Type B pancreatic cell (in vitro differentiated cells): ENCODE measurements at regions not wholly inside any gene's neighbourhood (a gene's known extent, or its start where the extent isn't known, plus 50 kb on each side); places are given as distances from the start of the nearest gene placed in this dataset.

Source experiments
- DNase-seq: peaks from one replicate; pipeline ENCODE4 v3.0.0; 2021; ENCODE audit warnings: mixed read lengths; ENCODE audit not compliant: unreplicated experiment; ENCODE audit errors: extremely low spot score
- H3K27ac Mint-ChIP-seq: 2 replicates; pipeline ENCODE4 v1.8.0; 2021; ENCODE audit warnings: mild to moderate bottlenecking, mixed read lengths
- H3K27me3 Mint-ChIP-seq: 2 replicates; pipeline ENCODE4 v1.8.0; 2021; ENCODE audit warnings: mixed read lengths
- H3K36me3 Mint-ChIP-seq: 2 replicates; pipeline ENCODE4 v1.8.0; 2021; ENCODE audit warnings: mixed read lengths
- H3K4me1 Mint-ChIP-seq: one replicate; pipeline ENCODE4 v1.8.0; 2021; ENCODE audit warnings: mixed read lengths; ENCODE audit not compliant: unreplicated experiment
- H3K4me3 Mint-ChIP-seq: 2 replicates; pipeline ENCODE4 v1.8.0; 2021; ENCODE audit warnings: mild to moderate bottlenecking, mixed read lengths
- H3K9me3 Mint-ChIP-seq: 2 replicates; pipeline ENCODE4 v1.8.0; 2021; ENCODE audit warnings: mixed read lengths
- TF ChIP-seq, protein P1 (sequence below): fragments of 200-600 bp; sonication (generic); conservative IDR thresholded peaks from 2 replicates; pipeline ENCODE4 v1.5.0; 2021; ENCODE audit warnings: antibody characterized with exemption, mild to moderate bottlenecking

DNA sequence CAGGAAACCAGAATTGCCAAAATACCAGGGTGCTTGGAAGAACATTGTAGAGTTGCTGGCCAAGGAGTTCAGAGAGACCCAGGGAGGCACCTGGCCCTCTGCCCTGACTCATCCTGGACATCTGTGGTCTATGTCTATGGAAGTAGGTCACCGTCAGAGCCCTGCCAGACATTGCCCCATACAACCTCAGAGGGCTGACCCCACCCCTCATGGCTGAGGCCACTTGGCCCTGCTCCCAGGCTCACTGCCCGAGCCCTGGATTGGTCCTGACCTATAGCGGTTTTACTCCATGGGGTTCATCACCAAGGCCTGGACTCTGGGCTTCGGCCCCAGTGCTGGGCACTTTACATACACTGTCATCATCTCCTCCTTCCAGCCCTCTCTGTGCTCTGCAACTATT, 233.1 kb downstream of the PTPRU start:
- DNase-seq: no peak
- Mint-ChIP-seq H3K27me3 (peaks cover 20% of the 10 kb centered on the region), H3K9me3 (no peaks in the 10 kb centered on the region), H3K27ac (no peak overlapping the region), H3K4me1 (peaks cover 31% of the 10 kb centered on the region), H3K36me3 (no peaks in the 10 kb centered on the region), H3K4me3 (no peak overlapping the region)
- TF ChIP-seq, protein P1, sequence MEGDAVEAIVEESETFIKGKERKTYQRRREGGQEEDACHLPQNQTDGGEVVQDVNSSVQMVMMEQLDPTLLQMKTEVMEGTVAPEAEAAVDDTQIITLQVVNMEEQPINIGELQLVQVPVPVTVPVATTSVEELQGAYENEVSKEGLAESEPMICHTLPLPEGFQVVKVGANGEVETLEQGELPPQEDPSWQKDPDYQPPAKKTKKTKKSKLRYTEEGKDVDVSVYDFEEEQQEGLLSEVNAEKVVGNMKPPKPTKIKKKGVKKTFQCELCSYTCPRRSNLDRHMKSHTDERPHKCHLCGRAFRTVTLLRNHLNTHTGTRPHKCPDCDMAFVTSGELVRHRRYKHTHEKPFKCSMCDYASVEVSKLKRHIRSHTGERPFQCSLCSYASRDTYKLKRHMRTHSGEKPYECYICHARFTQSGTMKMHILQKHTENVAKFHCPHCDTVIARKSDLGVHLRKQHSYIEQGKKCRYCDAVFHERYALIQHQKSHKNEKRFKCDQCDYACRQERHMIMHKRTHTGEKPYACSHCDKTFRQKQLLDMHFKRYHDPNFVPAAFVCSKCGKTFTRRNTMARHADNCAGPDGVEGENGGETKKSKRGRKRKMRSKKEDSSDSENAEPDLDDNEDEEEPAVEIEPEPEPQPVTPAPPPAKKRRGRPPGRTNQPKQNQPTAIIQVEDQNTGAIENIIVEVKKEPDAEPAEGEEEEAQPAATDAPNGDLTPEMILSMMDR: no peak

DNA sequence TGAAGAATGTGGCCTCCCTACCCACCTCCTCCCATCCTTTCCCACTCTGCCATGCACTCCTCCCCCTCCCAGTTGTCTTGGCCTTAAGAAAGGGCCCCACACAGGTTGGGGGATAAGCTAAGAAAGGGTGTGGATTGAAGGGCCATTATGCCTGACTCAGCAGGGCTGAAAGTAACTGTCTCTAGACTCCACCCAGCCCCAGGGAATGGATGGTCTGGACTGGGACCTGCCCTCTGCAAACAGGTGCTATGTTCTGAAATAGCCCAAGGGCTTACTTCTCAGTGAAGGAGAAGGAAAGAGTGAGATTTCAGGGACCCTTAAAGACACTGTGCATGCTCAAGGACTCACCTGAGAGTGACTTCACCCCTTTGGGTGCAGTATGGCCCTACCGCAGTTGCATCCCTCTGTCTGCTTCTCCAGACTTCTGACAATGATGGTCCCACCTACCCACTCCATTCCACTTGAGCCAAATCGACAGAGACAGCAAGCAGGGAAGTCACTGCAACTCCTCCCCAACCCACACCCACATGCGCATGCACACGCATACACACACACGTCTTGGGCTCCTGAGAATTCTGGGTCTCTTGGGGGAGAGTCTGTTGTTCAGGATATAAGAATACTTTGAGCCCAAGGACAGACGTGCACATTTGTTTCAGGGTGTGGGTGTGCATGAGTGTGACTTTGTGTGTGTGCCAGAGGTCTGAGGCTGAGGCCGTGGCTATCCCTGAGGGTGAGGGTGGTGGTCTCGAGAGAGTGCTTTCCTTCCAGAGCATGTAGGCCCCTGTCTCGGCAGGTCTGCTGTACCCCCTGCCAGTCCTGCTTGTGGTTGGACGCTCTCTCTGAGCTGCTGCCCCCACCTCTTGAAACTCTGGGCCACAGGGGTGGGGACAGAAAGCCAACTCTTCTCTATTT, 231.9 kb downstream of the PTPRU start:
- no peaks in the 10 kb centered on the region for H3K36me3 Mint-ChIP-seq
- no peaks in the 10 kb centered on the region for H3K9me3 Mint-ChIP-seq
- no peak overlapping the region for H3K4me3 Mint-ChIP-seq
- DNase-seq: no peak
- H3K4me1 Mint-ChIP-seq: peaks cover 19% of the 10 kb centered on the region
- H3K27me3 Mint-ChIP-seq: peaks cover 9% of the 10 kb centered on the region
- TF ChIP-seq, protein P1: no peak
- H3K27ac Mint-ChIP-seq: no peak overlapping the region

DNA sequence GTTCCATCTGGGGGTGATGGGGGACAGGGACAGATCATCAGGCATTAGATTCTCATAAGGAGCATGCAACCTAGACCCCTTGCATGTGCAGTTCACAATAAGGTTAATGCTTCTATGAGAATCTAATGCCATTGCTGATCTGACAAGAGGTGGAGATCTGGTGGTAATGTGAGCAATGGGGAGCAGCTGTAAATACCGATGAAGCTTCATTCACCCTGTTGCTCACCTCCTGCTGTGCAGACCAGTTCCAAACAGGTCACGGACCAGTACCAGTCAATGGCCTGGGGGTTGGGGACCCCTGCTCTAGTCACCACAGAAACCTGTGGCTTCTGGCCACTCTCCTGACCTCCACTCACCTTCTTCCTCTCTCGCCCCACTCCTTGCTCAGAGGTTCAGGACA, 229.9 kb downstream of the PTPRU start:
- Mint-ChIP-seq H3K36me3 (no peaks in the 10 kb centered on the region), H3K27me3 (no peaks in the 10 kb centered on the region), H3K27ac (no peak overlapping the region), H3K9me3 (no peaks in the 10 kb centered on the region), H3K4me3 (no peak overlapping the region), H3K4me1 (peaks cover 9% of the 10 kb centered on the region)
- no peak for DNase-seq
- TF ChIP-seq, protein P1: no peak

DNA sequence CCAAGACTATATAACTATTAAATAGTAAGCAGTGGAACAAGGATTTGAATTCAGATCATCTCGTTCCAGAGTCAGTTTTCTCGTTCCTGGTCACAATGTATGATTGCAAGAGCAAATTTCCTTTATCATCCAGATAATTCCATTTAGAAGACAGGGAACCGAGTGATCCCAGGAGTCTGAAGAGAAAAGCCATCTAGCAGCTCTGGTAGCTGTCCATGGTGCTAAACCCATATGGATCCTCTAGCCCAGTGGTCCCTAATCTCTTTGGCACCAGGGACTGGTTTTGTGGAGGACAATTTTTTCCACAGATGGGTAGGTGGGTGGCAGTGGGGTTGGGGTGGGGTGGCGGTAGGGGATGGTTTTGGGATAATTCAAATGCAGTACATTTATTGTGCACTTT, 229.4 kb downstream of the PTPRU start:
- H3K9me3 Mint-ChIP-seq: no peaks in the 10 kb centered on the region
- DNase-seq: no peak

DNA sequence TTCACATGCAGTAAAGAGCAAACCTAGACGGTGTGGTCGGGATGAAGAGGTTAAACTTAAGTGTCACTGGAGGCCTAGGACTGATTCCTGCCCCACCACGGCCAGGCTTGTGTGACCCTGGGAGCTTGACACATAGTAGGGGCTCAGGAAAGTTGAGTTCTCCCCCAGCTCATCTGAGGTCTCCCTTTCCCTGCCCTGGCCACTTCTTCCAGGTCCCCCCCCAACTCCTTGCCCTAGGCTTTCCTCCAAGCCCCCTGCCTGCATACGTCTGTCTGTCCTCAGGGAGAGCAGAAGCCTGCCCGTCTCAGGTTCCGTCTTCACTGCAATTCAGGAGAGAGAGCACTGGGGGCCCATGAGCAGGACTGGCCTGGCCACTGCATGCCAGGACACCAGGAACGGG, 225.8 kb downstream of the PTPRU start:
- peaks cover under 1% of the 10 kb centered on the region for H3K27me3 Mint-ChIP-seq
- DNase-seq: no peak
- H3K4me3 Mint-ChIP-seq: no peak overlapping the region
- no peaks in the 10 kb centered on the region for H3K9me3 Mint-ChIP-seq
- TF ChIP-seq, protein P1: no peak
- H3K4me1 Mint-ChIP-seq: peaks cover 5% of the 10 kb centered on the region
- H3K36me3 Mint-ChIP-seq: no peaks in the 10 kb centered on the region
- no peak overlapping the region for H3K27ac Mint-ChIP-seq

More for the DNA sequence above, 229.4 kb downstream of the PTPRU start:
- Mint-ChIP-seq H3K4me1 (peaks cover 6% of the 10 kb centered on the region), H3K27ac (no peak overlapping the region), H3K27me3 (no peaks in the 10 kb centered on the region), H3K4me3 (no peak overlapping the region), H3K36me3 (no peaks in the 10 kb centered on the region)
- TF ChIP-seq, protein P1: no peak
